ENCODE measurements at regions not wholly inside any gene's neighbourhood (a gene's known extent, or its start where the extent isn't known, plus 50 kb on each side); places are given as distances from the start of the nearest gene placed in this dataset.

GRCh38 chrX:8919801-8920200 is 114.1 kb downstream of the FAM9B start:
- no peak for TF ChIP-seq CTCF (IDR thresholded peaks at IDR 0.05)
- no peak for TF ChIP-seq POLR2AphosphoS5 (IDR thresholded peaks at IDR 0.05)
- no peak for TF ChIP-seq POLR2A (IDR thresholded peaks at IDR 0.05)
- no peak for TF ChIP-seq EP300 (IDR thresholded peaks at IDR 0.05; ENCODE audit: low read depth)
